GM21576 (cell line): ENCODE measurements at regions not wholly inside any gene's neighbourhood (a gene's known extent, or its start where the extent isn't known, plus 50 kb on each side); places are given as distances from the start of the nearest gene placed in this dataset.
"Not testable (repeated sequence)": the region's sequence is repeated elsewhere in the genome, so short reads cannot be mapped to it uniquely, and the experiment has no call there.

Experiments used
- ATAC-seq: cut with Tn5 transposase; IDR thresholded peaks from one replicate; pipeline ENCODE4 v1.9.1; 2021; ENCODE audit warnings: mild to moderate bottlenecking, moderate library complexity; ENCODE audit not compliant: unreplicated experiment

GRCh38 chr11:90286640-90287039 is 63.8 kb upstream of the CHORDC1 start:
- no peak for ATAC-seq

DNA sequence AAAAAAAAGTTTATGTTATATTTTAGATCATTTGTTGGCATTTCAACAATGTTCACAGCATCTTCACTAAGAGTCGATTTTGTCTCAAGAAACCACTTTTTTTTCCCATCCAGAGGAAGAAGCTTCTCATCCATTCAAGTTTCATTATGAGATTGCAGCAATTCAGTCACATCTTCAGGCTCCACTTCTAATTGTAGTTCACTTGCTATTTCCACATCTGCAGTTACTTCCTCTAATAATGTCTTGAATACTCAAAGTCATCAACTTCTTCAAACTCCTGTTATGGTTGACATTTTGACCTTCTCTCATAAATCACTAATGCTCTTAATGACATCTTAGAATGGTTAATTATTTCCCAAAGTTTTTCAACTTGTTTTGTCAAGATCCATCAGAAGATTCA is 61.3 kb upstream of the CHORDC1 start:
- ATAC-seq, result no peak

GRCh38 chr11:90282551-90283071 is 59.8 kb upstream of the CHORDC1 start:
- ATAC-seq, result not testable (repeated sequence)

DNA sequence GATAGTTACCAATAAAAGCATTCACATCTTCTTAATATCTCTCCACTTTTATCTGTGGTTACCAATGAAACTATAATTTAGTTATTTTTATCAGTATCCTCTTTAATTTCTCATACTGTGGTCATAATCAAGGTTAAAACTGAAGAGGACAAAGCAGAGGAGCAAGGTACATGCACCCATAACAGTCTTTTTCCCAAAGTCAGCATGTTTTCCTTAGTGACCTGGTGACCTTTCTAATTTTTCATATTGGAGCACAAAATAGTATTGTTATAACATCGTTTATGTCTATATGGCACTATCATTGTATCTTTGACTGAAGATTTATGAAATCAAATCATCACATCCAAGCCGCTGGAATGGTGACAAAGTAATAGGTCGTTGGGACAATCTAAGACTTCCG is 51.5 kb upstream of the CHORDC1 start:
- ATAC-seq, result no peak
